Activated naive CD4-positive, alpha-beta T cell treated with anti-CD3 and anti-CD28 coated beads, Interleukin-2, amount 50 U/mL, for 24 hours (primary cell): ENCODE measurements at regions not wholly inside any gene's neighbourhood (a gene's known extent, or its start where the extent isn't known, plus 50 kb on each side); places are given as distances from the start of the nearest gene placed in this dataset.

Source experiments
- H3K27ac Mint-ChIP-seq: one replicate; pipeline ENCODE4 v1.8.0; 2021; ENCODE audit warnings: mild to moderate bottlenecking, mixed read lengths
- H3K27me3 Mint-ChIP-seq: one replicate; pipeline ENCODE4 v1.8.0; 2021; ENCODE audit warnings: mixed read lengths
- H3K36me3 Mint-ChIP-seq: one replicate; pipeline ENCODE4 v1.8.0; 2021; ENCODE audit warnings: mixed read lengths
- H3K4me1 Mint-ChIP-seq: one replicate; pipeline ENCODE4 v1.8.0; 2021; ENCODE audit warnings: mixed read lengths
- H3K4me3 Mint-ChIP-seq: one replicate; pipeline ENCODE4 v1.8.0; 2021; ENCODE audit warnings: mild to moderate bottlenecking, mixed read lengths
- H3K9me3 Mint-ChIP-seq: one replicate; pipeline ENCODE4 v1.8.0; 2021; ENCODE audit warnings: mixed read lengths

DNA sequence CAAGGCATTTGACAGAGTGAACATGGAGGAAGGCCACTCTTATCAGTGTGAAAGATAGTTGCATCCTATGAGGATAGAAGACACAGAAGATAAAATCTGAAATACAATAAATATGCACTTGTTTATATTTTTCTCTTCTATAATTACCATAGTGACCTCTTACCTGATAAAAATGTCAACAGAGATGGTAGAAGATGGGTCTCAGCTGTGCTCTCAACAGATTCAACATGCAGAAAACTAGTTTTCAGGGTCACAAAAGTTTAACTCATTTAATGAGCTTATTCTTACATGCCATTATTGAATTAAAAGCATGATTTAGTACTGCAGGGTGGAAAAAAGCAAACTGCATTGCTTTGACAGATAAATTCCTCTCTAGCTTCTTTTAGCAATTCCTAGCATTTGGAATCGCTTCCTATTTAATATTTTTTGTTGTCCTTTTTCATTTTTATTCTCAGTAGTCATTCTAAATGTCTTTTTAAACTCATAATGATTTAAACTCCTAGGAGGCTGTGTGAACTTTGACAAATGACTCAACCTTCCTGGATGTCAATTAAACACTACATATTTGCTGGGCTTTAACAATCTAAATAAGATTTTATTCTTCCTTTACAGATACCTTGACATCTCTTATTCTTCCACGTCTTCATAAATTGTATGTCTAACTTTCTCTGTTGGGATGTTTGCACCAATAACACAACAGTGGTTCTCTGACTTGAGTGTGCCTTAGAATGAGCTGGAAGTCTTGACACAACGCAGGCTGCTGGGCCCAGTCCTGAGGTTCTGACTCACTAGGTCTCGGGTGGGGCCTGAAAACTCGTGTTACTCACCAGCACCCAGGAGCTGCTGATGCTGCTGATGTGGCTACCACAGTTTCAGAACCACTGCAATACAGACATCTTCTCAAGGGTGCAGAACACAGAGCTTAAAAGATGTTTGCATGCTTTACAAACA, 565.5 kb upstream of the IGFBP3 start:
- Mint-ChIP-seq H3K4me1 (no peaks in the 10 kb centered on the region), H3K27me3 (no peaks in the 10 kb centered on the region), H3K9me3 (peaks cover 10% of the 10 kb centered on the region), H3K27ac (no peak overlapping the region), H3K4me3 (no peak overlapping the region), H3K36me3 (no peaks in the 10 kb centered on the region)

DNA sequence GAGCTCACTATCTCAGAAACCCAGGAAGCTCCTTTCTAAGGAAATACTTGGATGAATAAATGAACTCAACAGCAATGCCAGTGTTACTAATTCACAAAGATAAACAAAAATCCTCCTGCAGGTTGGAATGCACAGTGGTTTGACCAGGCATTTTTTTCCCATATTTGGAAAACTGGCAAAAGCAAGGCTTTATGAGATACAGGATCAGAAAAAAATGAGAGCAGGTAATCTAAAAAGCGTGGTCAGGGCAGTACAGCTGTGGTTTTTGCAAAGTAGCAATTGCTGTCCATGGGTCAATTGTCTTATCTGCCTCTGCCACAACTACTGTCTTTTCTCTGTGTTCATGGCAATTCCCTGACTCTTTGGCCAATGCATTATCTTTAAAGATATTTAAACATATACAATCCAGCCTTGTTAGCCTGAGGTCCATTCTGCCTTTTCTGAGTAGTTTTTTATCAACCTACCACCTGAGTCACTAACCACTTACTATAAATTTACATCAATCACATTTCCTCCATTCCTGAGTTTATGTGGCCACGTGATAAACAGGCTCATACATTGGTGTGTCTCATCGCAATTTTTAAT, 564.5 kb upstream of the IGFBP3 start:
- Mint-ChIP-seq H3K36me3 (no peaks in the 10 kb centered on the region), H3K27ac (no peak overlapping the region), H3K27me3 (no peaks in the 10 kb centered on the region), H3K9me3 (peaks cover 5% of the 10 kb centered on the region), H3K4me3 (no peak overlapping the region), H3K4me1 (no peaks in the 10 kb centered on the region)

DNA sequence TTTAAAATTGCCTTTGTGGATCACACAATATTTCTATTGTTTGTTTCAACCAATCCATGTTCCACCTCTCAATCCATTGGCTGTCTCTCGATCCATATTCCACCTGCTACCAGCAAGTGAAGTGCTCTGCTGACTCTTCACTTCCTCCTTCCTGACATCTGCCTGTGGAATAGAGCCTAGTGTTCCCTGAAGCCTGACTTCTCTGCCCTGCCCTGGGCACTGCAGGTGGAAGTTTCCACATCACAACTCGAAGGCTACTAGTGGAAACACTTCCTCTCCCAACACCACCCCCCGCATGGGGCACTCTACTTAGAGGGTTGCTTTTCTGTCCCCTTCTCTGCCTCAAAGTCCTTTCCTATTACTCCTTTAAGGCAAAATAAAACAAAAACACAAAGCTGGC, 563.8 kb upstream of the IGFBP3 start:
- Mint-ChIP-seq H3K27ac (no peak overlapping the region), H3K4me1 (no peaks in the 10 kb centered on the region), H3K9me3 (peaks cover 5% of the 10 kb centered on the region), H3K36me3 (no peaks in the 10 kb centered on the region), H3K27me3 (no peaks in the 10 kb centered on the region), H3K4me3 (no peak overlapping the region)

DNA sequence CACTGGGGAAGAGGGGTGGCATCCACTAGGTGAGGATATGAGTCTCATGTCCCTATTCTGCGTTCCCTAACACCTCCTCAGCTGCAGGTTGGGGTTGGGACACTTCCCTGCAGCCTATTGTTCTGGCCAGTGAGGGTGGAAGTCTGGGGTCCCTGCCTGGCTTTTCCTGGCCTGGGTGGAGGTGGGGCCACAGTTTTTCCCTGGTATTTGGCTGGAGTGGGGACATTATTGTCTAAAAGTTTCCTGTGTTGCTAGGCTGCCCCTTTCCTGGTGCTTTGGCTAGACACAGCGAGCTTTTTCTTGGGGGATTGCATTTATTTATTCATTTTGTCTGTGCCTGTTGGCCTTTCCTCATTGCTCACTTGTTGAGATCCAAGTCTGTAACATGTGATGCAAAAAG, 559.5 kb upstream of the IGFBP3 start:
- Mint-ChIP-seq H3K27me3 (no peaks in the 10 kb centered on the region), H3K27ac (no peak overlapping the region), H3K9me3 (peaks cover 15% of the 10 kb centered on the region), H3K36me3 (no peaks in the 10 kb centered on the region), H3K4me3 (no peak overlapping the region), H3K4me1 (no peaks in the 10 kb centered on the region)

DNA sequence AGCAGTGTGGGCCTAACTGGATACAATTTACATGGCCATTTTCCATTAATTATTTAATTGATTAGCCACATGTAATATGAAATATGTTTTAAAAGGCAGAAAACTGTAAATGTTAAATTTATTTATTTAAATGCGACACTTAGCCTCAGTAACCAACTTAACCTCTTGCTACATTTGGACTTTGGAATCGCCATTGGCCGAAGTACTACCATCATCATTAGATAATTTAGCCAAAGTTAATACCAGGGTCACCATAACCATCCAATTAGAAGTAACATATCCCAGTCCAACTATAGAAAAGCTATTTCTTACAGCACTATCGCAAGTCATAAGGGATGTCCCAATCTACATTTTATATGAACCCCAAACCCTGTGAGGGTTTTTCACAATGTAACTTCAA, 558.6 kb upstream of the IGFBP3 start:
- Mint-ChIP-seq H3K36me3 (no peaks in the 10 kb centered on the region), H3K4me3 (no peak overlapping the region), H3K27ac (no peak overlapping the region), H3K9me3 (peaks cover 21% of the 10 kb centered on the region), H3K27me3 (no peaks in the 10 kb centered on the region), H3K4me1 (no peaks in the 10 kb centered on the region)

DNA sequence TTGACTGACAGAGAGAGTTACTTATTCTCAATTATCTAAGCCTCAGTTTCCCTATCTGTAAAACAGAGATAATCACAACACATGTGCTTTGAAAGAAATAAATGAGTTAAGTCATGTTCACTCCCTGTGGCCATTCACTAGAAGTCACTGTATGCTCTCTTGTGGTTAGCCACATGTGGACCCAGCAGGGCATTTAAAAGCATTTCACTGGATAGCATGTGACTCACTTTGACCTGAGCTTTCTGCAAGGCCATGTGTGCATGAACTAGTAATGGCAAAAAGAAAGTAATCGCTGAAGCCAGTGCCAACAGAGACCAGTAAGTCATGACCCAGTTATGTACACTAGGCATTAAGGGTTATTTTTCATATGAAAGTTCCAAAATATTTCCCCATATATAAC, 557.0 kb upstream of the IGFBP3 start:
- no peak overlapping the region for H3K4me3 Mint-ChIP-seq
- H3K27me3 Mint-ChIP-seq, result no peaks in the 10 kb centered on the region
- no peaks in the 10 kb centered on the region for H3K36me3 Mint-ChIP-seq
- no peak overlapping the region for H3K27ac Mint-ChIP-seq
- H3K4me1 Mint-ChIP-seq, result no peaks in the 10 kb centered on the region
- H3K9me3 Mint-ChIP-seq, result peaks cover 15% of the 10 kb centered on the region

DNA sequence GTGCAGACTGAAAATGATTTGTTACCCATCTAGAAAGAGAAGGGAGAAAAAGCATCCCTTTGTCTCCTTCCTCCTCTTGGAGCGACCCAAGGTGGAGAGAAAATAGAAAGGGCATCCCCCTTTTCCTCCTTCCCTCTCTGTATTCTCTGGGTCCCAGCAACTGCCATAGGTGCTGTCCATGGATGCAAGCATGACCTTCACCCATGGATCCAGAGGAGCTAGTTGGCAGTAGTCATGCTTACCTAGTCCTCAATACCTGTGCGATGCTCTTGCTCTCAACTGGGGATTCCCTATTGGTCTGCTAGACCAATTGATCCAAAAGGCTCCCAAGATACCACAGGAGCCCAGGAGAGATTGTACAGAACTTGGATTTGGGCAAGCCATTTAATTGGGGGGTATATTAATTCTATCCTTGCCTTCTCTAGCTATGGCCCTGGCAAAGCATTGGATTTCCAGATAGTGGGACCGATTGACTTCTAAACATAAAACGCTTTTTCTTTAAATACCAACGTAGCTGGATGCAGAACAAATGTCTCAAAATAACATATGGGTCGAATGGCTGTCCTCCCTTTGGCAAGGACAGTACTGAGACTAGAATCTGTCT, 547.8 kb upstream of the IGFBP3 start:
- H3K9me3 Mint-ChIP-seq, result peaks cover 31% of the 10 kb centered on the region
- no peaks in the 10 kb centered on the region for H3K36me3 Mint-ChIP-seq
- H3K4me1 Mint-ChIP-seq, result no peaks in the 10 kb centered on the region
- no peaks in the 10 kb centered on the region for H3K27me3 Mint-ChIP-seq
- no peak overlapping the region for H3K27ac Mint-ChIP-seq
- H3K4me3 Mint-ChIP-seq, result no peak overlapping the region

DNA sequence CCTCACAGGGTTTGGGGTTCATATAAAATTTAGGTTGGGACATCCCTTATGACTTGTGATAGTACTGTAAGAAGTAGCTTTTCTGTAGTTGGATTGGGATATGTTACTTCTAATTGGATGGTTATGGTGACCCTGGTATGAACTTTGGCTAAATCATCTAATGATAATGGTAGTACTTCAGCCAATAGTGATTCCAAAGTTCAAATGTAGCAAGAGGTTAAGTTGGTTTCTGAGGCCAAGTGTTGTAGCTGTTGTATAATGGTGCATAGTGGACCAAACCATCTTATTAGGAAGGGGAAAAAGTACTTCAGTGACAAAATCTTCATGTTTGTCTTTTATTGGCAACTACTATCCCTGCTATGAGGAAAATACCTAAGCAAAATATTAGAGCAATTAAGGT, 542.1 kb upstream of the IGFBP3 start:
- no peaks in the 10 kb centered on the region for H3K4me1 Mint-ChIP-seq
- H3K36me3 Mint-ChIP-seq, result no peaks in the 10 kb centered on the region
- peaks cover 16% of the 10 kb centered on the region for H3K9me3 Mint-ChIP-seq
- no peak overlapping the region for H3K27ac Mint-ChIP-seq
- no peaks in the 10 kb centered on the region for H3K27me3 Mint-ChIP-seq
- no peak overlapping the region for H3K4me3 Mint-ChIP-seq

DNA sequence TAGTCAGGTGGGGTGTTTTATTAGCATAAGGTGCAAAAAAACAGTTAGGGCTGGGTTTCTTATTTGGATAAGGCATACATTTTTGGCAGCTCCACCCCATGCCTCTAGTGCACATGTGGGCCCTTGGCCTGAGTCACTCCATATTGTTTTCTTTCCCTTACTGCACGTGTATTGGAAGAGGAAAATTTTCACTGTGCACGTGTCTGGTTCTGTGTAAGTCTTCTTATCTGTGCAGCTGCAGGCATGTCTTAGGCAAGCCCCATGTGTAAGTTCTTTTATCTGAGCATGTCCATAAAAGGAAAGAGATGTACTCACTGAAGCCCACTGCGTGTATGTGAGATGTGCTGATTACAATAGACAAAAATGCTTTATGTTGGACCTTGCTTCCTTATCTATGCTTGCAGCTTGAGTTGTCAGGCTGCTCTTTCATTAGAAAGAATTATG, 540.3 kb upstream of the IGFBP3 start:
- H3K4me1 Mint-ChIP-seq, result no peaks in the 10 kb centered on the region
- H3K36me3 Mint-ChIP-seq, result no peaks in the 10 kb centered on the region
- peaks cover 5% of the 10 kb centered on the region for H3K9me3 Mint-ChIP-seq
- no peaks in the 10 kb centered on the region for H3K27me3 Mint-ChIP-seq
- H3K4me3 Mint-ChIP-seq, result no peak overlapping the region
- no peak overlapping the region for H3K27ac Mint-ChIP-seq

DNA sequence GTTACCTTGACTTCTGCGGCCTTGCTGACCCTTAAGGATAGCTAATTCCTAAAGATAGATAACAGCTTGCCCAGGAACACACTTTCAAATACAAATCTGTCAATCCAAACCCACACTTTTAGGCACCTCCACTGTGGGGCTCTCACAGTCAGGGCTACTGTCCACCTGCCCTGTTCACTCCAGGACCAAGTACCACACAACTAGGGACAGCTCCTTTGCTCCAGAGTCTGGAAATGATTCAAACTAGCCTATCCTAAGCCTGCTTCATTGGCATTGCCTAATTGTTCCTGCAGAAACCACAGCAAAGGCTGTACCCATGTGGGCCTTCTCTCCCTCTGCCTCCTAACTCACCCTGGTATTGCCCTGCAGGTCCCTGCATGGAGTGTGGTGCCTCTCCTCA, 538.9 kb upstream of the IGFBP3 start:
- Mint-ChIP-seq H3K9me3 (peaks cover 9% of the 10 kb centered on the region), H3K36me3 (no peaks in the 10 kb centered on the region), H3K4me1 (no peaks in the 10 kb centered on the region)

DNA sequence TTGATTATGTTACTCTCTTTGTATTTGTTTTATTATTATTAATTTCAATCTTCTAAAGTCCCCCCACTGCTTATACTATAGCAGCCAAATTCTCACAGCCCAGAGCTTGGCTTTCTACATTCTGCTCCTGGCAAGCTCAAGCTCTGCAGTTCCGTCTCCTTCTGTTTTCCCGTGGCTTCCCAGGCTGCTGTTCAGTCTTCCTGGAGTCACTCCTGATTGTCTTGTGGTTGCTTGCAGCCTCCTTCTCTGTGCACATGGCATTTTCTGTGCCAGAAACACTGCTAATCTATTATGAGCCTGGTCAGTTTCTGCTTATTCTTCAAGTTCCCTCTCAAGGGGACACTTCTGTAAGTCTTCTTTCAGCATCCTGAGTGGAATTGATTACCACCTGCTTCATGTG, 533.7 kb upstream of the IGFBP3 start:
- Mint-ChIP-seq H3K4me3 (no peak overlapping the region), H3K27ac (no peak overlapping the region), H3K27me3 (no peaks in the 10 kb centered on the region), H3K9me3 (peaks cover 7% of the 10 kb centered on the region), H3K36me3 (no peaks in the 10 kb centered on the region), H3K4me1 (no peaks in the 10 kb centered on the region)

More for the DNA sequence above, 538.9 kb upstream of the IGFBP3 start:
- Mint-ChIP-seq H3K27me3 (no peaks in the 10 kb centered on the region), H3K27ac (no peak overlapping the region), H3K4me3 (no peak overlapping the region)

DNA sequence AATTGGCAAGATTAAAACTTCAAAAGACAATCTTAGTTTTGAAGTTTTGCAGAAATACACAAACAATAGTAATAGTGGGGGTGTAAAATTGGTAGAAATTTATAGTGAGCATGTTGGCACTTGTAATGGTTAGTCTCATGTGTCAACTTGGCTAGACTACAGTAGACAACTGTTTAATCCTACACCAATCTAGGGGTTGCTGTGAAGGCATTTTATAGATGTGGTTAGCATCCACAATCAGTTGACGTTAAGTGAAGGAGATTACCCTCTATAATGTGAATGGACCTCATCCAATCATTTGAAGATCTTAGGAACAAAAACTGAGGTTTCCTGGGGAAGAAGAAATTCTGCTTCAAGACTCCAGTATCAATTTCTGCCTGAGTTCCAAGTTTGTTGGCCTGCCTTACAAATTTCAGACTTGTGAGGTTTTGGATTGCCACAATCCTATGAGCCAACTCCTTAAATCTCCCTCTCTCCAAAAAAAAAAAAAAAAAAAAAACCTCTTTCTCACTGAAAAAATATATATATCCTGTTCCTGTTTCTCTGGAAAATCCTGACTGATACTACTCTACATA, 531.6 kb upstream of the IGFBP3 start:
- Mint-ChIP-seq H3K9me3 (peaks cover 13% of the 10 kb centered on the region), H3K36me3 (no peaks in the 10 kb centered on the region), H3K4me1 (no peaks in the 10 kb centered on the region), H3K27ac (no peak overlapping the region), H3K4me3 (no peak overlapping the region), H3K27me3 (no peaks in the 10 kb centered on the region)

DNA sequence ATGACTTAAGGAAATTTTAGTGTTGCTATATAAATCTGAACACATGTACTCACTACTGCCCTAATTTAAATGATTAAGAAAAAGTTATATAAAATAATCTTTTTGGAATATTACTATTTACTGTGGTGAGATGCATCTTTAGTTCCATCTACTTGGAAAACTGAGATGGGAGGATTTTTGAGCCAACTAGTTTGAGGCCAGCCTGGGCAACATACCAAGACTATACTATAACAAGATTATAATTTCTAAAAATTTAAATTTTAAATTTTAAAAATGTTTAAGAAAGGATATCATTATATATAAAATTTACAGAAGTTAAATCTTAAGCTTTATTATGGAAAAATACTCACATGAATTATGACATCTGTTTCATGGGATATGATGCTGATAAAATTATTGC, 530.8 kb upstream of the IGFBP3 start:
- H3K4me1 Mint-ChIP-seq, result no peaks in the 10 kb centered on the region
- H3K36me3 Mint-ChIP-seq, result no peaks in the 10 kb centered on the region
- peaks cover 13% of the 10 kb centered on the region for H3K9me3 Mint-ChIP-seq
- no peak overlapping the region for H3K4me3 Mint-ChIP-seq
- no peak overlapping the region for H3K27ac Mint-ChIP-seq
- H3K27me3 Mint-ChIP-seq, result no peaks in the 10 kb centered on the region

DNA sequence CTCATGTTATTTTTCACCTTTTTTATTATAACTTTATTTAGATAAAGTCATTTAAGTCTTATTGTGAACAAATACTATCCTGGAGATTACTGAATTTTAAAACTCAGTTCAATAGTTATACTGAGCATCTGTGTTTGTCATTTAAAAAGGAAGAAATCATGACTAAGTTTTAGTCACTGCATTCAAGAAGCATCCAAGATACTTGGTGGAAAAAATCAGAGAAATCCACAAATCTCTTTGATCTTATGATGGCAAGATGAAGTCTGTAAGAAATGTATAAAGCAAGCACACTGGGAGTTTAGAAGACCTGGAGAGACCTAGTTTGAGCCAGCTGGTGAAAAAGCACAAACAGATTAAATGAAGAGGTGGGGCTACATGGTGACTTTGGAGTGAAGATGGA, 529.8 kb upstream of the IGFBP3 start:
- Mint-ChIP-seq H3K36me3 (no peaks in the 10 kb centered on the region), H3K4me3 (no peak overlapping the region), H3K4me1 (no peaks in the 10 kb centered on the region), H3K27me3 (no peaks in the 10 kb centered on the region), H3K27ac (no peak overlapping the region), H3K9me3 (peaks cover 19% of the 10 kb centered on the region)

DNA sequence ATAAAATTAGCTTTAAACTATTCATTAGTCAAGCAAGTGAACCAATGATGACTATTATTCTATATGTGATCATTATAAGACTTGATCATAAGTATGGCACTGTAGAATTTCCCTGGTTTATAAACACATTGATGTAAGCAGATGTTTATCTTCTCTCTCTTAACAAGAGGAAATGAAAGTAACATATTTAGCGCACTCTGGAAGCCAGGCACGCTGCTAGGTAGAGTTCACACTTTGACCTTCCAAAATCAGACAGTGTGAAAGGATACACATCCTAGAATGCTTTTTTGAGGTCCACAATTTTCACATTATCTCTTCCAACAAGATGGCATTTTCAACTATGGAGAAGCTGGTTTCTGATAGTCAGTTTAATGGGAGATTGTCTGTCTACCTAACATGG, 529.4 kb upstream of the IGFBP3 start:
- no peaks in the 10 kb centered on the region for H3K27me3 Mint-ChIP-seq

DNA sequence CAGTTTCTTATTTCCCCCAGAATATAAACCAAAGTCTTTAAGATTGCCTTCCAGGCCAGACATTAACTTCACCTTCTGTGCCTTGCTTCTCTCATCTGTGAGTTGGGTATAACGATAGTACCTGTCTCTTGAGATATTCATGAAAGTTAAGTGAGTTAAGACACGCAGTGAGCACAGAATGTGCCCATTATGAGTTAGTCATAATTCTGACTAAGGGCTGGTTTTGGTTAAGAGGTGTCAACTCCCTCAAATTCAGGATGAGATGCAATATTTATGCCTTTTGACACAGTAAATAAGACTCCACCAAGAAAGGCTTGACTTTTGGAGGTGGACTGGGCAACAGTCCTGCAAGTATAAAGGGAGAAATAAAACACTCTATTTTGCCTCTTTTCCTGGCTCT, 528.7 kb upstream of the IGFBP3 start:
- Mint-ChIP-seq H3K27ac (no peak overlapping the region), H3K4me3 (no peak overlapping the region), H3K9me3 (peaks cover 16% of the 10 kb centered on the region), H3K27me3 (no peaks in the 10 kb centered on the region), H3K4me1 (no peaks in the 10 kb centered on the region), H3K36me3 (no peaks in the 10 kb centered on the region)

More for the DNA sequence above, 529.4 kb upstream of the IGFBP3 start:
- no peak overlapping the region for H3K27ac Mint-ChIP-seq
- H3K9me3 Mint-ChIP-seq, result peaks cover 23% of the 10 kb centered on the region
- H3K36me3 Mint-ChIP-seq, result no peaks in the 10 kb centered on the region
- no peak overlapping the region for H3K4me3 Mint-ChIP-seq
- no peaks in the 10 kb centered on the region for H3K4me1 Mint-ChIP-seq
